K562 (cell line): ENCODE measurements at regions not wholly inside any gene's neighbourhood (a gene's known extent, or its start where the extent isn't known, plus 50 kb on each side); places are given as distances from the start of the nearest gene placed in this dataset.
"Not testable (repeated sequence)": the region's sequence is repeated elsewhere in the genome, so short reads cannot be mapped to it uniquely, and the experiment has no call there.

Experiments used
- CREM ChIP-seq: IDR thresholded peaks from 2 replicates; pipeline ENCODE4 v1.6.1; 2014; ENCODE audit warnings: antibody characterized with exemption, low read depth
- DMBX1 ChIP-seq: fragments of 250-450 bp; sonication (Bioruptor Pico); IDR thresholded peaks from 2 replicates; pipeline ENCODE4 v1.8.0; 2022; ENCODE audit warnings: inconsistent platforms, mild to moderate bottlenecking, moderate library complexity, borderline replicate concordance
- L3MBTL2 ChIP-seq: fragments of 450-650 bp; IDR thresholded peaks from 2 replicates; pipeline ENCODE4 v1.6.1; 2016; ENCODE audit warnings: mild to moderate bottlenecking, moderate library complexity
- RAD21 ChIP-seq, 2 experiments: fragments of 250-450 bp in 1 of 2; fragments of 450-650 bp in 1 of 2; sonication (Bioruptor Pico) in 1 of 2; formaldehyde crosslinking in 1 of 2; IDR thresholded peaks in 1 of 2; conservative IDR thresholded peaks in 1 of 2; 2 replicates each; pipeline versions ENCODE4 v1.4.0 to v1.8.0; 2020 to 2022; ENCODE audit warnings: mild to moderate bottlenecking in 2 of 2, moderate library complexity in 1 of 2
- REST ChIP-seq, 2 experiments: fragments of 450-650 bp; formaldehyde crosslinking in 1 of 2; IDR thresholded peaks; 2 replicates each; pipeline versions ENCODE4 v1.4.0 to v1.6.1; 2014 to 2020; ENCODE audit warnings: mild to moderate bottlenecking in 2 of 2, borderline replicate concordance in 1 of 2, low read depth in 1 of 2
- SMAD4 ChIP-seq: fragments of 250-450 bp; sonication (Bioruptor Pico); conservative IDR thresholded peaks from 2 replicates; pipeline ENCODE4 v1.8.0; 2021; ENCODE audit warnings: inconsistent platforms, mild to moderate bottlenecking, moderate library complexity
- SPI1 ChIP-seq: IDR thresholded peaks from 2 replicates; pipeline ENCODE4 v1.6.1; 2011; ENCODE audit warnings: low read depth, low read length, control low read depth, borderline replicate concordance
- ZNF589 ChIP-seq: fragments of 200-800 bp; sonication (Bioruptor generic); IDR thresholded peaks from 2 replicates; pipeline ENCODE4 v1.6.1; 2016; ENCODE audit warnings: low read depth, missing genetic modification characterization, missing compliant biosample characterization
- ZNF740 ChIP-seq, 3 experiments: fragments of 200-800 bp in 1 of 3; sonication (Bioruptor generic) in 1 of 3; sonication (generic) in 1 of 3; formaldehyde crosslinking in 1 of 3; IDR thresholded peaks; 2 replicates each; pipeline versions ENCODE4 v1.6.1 to v1.8.0; 2016 to 2022; ENCODE audit warnings: mild to moderate bottlenecking in 2 of 3, missing compliant biosample characterization in 2 of 3, missing genetic modification characterization in 2 of 3, missing genetic modification reagents in 1 of 3
- TF ChIP-seq, protein P1 (sequence below): fragments of 200-800 bp; sonication (Bioruptor generic); IDR thresholded peaks from 2 replicates; pipeline ENCODE4 v1.6.1; 2017; ENCODE audit warnings: missing genetic modification characterization, missing compliant biosample characterization
- TF ChIP-seq, protein P2 (sequence below): fragments of 450-650 bp; IDR thresholded peaks from 2 replicates; pipeline ENCODE4 v1.6.1; 2017; ENCODE audit warnings: antibody characterized with exemption, mild to moderate bottlenecking

- TF ChIP-seq REST (IDR thresholded peaks at IDR 0.05; ENCODE audit: borderline replicate concordance) (peak; percentile 41; the same call in 1 of the 2 replicates), CREM (peak; percentile 16; the same call in 1 of the 2 replicates), ZNF740 (CRISPR knock-in tag; IDR thresholded peaks at IDR 0.05) (0 out of 2 replicates have a peak, but pooled peaks have one; percentile 19), DMBX1 (CRISPR knock-in tag) (peak; percentile 45; the same call in 1 of the 2 replicates), ZNF589 (CRISPR knock-in tag) (peak; percentile 74; the same call in 1 of the 2 replicates), SMAD4 (CRISPR knock-in tag) (0 out of 2 replicates have a peak, but pooled peaks have one; percentile 18), SPI1 (peak; percentile 82), L3MBTL2 (peak; percentile 34; the same call in 1 of the 2 replicates), RAD21 (CRISPR knock-in tag; conservative IDR thresholded peaks at IDR 0.05 in 1 of 2, IDR thresholded peaks at IDR 0.05 in 1 of 2) (0 out of 4 replicates have a peak, but pooled peaks of 1 of the 2 experiments have one; percentile 3)
- not testable (repeated sequence) for TF ChIP-seq REST (CRISPR knock-in tag; IDR thresholded peaks at IDR 0.05; ENCODE audit: low read depth); ZNF740 (tag; IDR thresholded peaks at IDR 0.05)
- TF ChIP-seq, protein P1, sequence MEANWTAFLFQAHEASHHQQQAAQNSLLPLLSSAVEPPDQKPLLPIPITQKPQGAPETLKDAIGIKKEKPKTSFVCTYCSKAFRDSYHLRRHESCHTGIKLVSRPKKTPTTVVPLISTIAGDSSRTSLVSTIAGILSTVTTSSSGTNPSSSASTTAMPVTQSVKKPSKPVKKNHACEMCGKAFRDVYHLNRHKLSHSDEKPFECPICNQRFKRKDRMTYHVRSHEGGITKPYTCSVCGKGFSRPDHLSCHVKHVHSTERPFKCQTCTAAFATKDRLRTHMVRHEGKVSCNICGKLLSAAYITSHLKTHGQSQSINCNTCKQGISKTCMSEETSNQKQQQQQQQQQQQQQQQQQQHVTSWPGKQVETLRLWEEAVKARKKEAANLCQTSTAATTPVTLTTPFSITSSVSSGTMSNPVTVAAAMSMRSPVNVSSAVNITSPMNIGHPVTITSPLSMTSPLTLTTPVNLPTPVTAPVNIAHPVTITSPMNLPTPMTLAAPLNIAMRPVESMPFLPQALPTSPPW (CRISPR knock-in tag): peak; percentile 20; the same call in 1 of the 2 replicates
- TF ChIP-seq, protein P2, sequence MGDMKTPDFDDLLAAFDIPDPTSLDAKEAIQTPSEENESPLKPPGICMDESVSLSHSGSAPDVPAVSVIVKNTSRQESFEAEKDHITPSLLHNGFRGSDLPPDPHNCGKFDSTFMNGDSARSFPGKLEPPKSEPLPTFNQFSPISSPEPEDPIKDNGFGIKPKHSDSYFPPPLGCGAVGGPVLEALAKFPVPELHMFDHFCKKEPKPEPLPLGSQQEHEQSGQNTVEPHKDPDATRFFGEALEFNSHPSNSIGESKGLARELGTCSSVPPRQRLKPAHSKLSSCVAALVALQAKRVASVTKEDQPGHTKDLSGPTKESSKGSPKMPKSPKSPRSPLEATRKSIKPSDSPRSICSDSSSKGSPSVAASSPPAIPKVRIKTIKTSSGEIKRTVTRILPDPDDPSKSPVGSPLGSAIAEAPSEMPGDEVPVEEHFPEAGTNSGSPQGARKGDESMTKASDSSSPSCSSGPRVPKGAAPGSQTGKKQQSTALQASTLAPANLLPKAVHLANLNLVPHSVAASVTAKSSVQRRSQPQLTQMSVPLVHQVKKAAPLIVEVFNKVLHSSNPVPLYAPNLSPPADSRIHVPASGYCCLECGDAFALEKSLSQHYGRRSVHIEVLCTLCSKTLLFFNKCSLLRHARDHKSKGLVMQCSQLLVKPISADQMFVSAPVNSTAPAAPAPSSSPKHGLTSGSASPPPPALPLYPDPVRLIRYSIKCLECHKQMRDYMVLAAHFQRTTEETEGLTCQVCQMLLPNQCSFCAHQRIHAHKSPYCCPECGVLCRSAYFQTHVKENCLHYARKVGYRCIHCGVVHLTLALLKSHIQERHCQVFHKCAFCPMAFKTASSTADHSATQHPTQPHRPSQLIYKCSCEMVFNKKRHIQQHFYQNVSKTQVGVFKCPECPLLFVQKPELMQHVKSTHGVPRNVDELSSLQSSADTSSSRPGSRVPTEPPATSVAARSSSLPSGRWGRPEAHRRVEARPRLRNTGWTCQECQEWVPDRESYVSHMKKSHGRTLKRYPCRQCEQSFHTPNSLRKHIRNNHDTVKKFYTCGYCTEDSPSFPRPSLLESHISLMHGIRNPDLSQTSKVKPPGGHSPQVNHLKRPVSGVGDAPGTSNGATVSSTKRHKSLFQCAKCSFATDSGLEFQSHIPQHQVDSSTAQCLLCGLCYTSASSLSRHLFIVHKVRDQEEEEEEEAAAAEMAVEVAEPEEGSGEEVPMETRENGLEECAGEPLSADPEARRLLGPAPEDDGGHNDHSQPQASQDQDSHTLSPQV: 0 out of 2 replicates have a peak, but pooled peaks have one; percentile 14
Observed at GRCh38 chr12:46536316-46536715, 163.7 kb upstream of the SLC38A2 start (continued).
